Activated gamma-delta T cell (primary cell): ENCODE measurements at regions not wholly inside any gene's neighbourhood (a gene's known extent, or its start where the extent isn't known, plus 50 kb on each side); places are given as distances from the start of the nearest gene placed in this dataset.
A peak's percentile ranks its signal among the peaks of the same experiment; 100 is the strongest.
"Not testable (repeated sequence)": the region's sequence is repeated elsewhere in the genome, so short reads cannot be mapped to it uniquely, and the experiment has no call there.

Experiments used
- DNase-seq: peaks from one replicate; lab custom pipeline; 2025; lab: John Stamatoyannopoulos, UW

DNA sequence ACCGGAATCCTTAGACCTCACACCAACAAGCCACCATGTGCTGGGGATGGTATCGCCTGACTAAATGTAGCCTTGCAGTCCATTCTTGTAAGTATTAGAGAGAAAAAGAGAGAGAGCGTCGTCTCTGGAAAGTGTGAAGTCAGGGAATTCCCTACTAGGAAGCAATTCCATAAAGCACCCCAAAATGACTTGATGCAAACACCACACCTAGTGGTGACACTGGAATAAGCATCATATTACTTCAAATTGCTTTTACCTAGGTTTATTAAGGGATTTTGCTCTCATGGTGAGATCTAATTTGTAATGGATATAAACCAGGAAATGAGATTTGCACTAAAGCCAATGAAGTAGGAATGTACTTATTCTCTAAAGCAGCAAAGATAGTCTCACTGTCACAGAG, 111.4 kb upstream of the METTL9 start:
- not testable (repeated sequence) for DNase-seq

- DNase-seq = not testable (repeated sequence)
Observed at GRCh38 chr16:21499046-21499445, 100.3 kb upstream of the METTL9 start.

- DNase-seq = peak; percentile 59
Observed at GRCh38 chr16:21501223-21501868, 98.0 kb upstream of the METTL9 start.

DNA sequence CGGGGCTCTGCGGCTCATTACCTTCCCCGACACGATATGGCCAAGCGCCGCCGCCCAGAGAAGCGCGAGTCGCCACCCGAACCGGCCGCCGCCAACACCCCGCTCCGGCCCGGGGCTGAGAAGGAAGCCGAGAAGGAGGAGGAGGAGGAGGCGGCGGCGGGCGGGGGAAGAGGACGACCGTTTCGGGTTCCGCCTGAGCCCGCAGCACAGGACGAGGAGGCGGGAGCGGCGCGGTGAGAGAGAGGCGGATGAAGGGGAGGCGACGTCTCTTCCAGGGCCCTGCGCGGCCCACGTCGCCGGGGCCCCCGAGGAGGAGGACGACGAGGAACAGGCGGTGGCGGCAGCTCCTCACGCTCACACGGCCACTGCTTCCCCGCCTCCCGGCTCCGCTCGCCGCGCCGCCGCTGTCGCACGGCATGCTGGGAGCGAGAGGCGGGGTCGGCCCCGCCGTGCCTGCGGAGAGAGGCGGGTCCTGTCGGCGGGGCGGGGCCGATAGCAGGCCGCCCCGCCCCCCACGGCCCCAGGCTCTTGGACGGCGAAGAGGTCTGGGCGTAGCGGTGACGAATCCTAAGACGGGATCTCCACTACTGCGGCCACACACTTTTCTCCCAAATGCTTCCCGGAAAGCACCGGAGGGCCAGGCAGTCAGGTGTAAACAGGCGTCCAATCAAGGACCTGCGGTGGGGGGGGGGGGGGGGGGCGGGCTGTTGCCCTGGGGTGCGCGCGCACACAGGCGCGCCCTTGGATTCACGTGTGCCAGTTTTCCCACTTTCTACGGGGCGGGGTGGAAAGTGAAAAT, 97.3 kb upstream of the METTL9 start:
- peak; percentile 89 for DNase-seq

- not testable (repeated sequence) for DNase-seq
Observed at GRCh38 chr16:21503574-21503920, 95.8 kb upstream of the METTL9 start.

DNA sequence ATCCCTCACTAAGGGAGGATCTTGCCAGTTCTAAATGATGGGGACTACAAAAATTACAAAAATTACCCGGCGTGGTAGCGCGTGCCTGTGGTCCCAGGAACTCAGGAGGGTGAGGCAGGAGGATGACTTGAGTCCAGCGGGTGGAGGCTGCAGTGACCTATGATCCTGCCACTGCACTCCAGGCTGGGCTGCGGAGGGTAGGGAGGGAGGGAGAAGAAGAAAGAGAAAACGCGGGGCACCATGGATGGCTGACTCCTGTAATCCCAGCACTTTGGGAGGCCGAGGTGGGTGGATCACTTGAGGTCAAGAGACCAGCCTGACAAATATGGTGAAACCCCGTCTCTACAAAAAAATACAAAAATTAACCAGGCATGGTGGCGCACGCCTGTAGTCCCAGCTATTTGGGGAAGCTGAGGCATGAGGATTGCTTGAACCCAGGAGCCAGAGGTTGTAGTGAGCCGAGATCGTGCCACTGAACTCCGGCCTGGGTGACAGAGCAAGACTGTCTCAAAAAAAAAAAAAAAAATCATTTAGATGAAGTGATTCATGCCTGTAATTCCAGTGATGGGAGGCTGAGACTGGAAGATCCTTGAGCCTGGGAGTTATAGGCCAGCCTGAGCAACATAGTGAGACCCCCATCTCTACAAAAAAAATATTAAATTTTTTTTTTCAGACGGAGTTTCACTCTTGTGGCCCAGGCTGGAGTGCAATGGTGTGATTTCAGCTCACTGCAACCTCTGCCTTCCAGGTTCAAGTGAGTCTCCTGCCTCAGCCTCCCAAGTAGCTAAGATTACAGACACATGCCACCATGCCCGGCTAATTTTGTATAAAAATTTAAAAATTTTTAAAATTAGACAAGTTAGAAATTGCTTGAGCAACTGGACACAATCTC, 95.2 kb upstream of the METTL9 start:
- not testable (repeated sequence) for DNase-seq

DNA sequence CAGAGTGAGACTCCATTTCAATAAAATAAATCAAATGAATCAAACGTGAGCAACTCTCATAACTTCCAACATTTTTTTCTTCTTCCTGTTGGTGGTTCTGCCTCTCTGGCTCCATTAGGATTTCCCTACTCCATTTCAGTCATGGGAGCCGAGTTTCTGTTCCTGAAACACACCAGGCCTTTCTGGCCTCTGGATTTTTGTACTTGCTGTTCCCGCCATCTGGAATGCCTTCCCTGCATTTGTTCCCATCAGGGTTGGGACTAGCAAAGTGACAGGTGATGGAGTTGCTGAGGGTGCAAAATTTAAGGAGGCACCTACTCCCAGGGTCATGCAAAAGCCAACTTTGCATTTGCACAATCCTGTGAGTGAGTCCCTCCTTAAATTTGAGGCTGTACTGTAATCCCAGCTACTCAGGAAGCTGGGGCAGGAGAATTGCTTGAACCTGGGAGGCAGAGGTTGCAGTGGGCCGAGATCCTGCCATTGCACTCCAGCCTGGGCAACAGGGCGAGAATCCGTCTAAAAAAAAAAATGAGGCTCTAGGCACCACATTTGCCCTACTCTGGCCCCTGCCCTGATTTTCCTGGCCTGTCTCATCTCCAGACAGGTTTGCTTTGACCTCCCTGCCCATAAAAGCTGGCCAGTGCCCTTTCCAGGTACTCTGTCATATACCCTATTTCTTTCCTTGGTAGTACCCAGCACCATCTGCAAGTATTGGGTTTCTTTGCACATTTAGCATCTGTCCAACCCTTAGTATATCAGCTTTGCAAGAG, 93.4 kb upstream of the METTL9 start:
- not testable (repeated sequence) for DNase-seq

GRCh38 chr16:21506857-21507456, 92.4 kb upstream of the METTL9 start:
- DNase-seq = not testable (repeated sequence)

DNA sequence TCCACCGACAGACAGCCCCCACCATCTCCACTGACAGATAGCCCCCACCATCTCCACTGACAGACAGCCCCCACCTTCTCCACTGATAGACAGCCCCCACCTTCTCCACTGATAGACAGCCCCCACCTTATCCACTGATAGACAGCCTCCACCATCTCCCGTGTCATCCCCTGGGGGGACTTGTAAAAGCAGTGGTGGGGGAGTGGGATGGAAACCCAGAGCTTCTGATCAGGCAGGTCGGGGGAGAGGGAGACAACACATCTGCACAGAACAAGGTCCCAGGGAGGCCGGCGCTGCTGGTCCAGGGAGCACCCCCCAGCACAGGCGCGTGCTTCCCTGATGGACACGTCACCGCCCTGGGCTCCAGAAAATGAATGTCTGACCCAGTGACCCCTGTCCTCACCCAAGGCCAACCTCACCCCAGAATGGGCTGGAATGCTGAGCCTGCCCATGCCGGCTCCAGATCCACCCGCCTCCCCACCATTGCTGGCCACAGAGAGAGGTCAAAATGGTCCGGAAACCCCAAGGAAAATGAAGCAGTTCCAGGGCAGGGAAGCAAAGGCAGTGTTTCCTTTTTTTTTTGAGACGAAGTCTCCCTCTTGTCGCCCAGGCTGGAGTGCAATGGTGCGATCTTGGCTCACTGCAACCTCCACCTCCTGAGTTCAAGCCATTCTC, 91.6 kb upstream of the METTL9 start:
- not testable (repeated sequence) for DNase-seq

GRCh38 chr16:21508661-21509436, 90.5 kb upstream of the METTL9 start:
- DNase-seq = not testable (repeated sequence)

- not testable (repeated sequence) for DNase-seq
Observed at GRCh38 chr16:21509437-21510086, 89.8 kb upstream of the METTL9 start.

DNA sequence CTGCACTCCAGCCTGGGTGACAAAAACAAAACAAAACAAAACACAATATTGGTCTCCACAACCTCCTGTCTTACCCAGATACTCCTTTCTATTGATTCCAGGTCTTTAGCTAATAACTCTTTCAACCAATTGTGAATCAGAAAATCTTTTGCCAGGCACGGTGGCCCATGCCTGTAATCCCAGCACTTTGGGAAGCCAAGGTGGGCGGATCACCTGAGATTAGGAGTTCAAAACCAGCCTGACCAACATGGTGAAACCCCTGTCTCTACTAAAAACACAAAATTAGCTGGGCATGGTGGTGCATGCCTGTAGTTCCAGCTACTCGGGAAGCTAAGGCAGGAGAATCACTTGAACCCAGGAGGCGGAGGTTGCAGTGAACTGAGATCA, 88.5 kb upstream of the METTL9 start:
- not testable (repeated sequence) for DNase-seq

- not testable (repeated sequence) for DNase-seq
Observed at GRCh38 chr16:21511315-21512210, 87.8 kb upstream of the METTL9 start.

DNA sequence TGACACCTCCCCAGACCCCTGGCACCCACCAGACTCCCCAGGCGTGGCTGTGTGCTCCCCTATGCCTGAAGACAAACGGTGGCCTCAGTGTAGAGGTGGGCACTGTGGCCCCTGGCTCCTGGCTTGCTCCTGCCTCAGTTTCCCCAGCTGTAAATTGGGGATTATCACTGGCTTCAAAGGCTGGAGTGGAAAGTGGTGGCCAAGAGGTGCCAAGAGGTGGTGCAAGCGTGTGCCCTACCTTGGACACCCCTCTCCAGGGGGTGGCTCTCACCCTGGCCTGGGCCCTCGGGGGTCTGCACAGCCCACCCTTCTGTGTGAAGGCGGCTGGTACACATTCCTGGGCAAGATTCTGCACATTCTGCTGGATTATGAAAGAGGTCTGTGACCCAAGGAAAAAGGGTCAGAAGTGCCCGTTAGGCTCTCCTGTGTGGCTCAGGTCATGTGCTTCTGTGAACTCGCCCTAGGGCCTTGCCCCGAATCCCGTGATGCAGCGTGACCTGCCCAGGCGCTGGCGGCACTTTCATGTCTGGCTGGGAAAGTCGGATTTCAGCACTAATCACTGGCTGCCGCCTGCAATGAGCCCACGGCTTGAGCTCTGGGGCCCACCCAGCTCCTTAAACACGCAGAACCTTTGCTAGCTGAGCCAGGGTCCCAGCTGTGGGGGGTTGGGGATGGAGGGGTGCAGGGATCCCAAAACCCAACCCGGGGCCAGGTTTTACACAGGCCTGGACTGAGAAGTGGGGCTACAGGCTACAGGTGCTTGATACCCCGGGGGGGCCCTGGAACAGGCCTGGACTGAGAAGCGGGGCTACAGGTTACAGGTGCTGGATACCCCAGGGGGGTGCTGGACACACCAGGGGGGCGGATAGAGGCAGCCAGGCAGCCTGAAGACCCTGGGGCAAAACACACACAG, 86.8 kb upstream of the METTL9 start:
- DNase-seq = not testable (repeated sequence)

- DNase-seq = not testable (repeated sequence)
Observed at GRCh38 chr16:21513337-21513741, 86.0 kb upstream of the METTL9 start.

- DNase-seq = not testable (repeated sequence)
Observed at GRCh38 chr16:21513812-21514473, 85.4 kb upstream of the METTL9 start.

DNA sequence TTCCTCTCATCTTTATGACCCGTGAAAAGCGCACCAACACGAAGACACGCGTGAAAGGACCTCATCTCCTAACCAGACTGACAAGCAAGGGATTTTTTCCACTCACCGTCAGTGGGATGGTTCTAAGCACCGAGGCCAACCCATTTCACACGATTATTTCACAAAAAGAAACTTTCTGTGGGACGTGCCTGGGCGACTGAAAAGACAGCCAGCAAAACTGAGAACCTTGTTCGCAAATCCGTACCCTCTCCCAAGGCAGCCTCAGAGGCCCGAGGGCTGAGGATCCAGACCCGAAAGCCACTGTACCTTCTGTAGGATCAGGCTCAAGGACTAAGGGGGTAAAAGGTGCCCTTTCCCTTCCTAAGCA, 84.9 kb upstream of the METTL9 start:
- not testable (repeated sequence) for DNase-seq
